Mesothelial cell of epicardium (in vitro differentiated cells): ENCODE measurements at regions not wholly inside any gene's neighbourhood (a gene's known extent, or its start where the extent isn't known, plus 50 kb on each side); places are given as distances from the start of the nearest gene placed in this dataset.

ENCODE experiments used
- DNase-seq, 2 experiments: peaks; one replicate each; pipeline ENCODE4 v3.0.0; 2021; ENCODE audit warnings: low spot score in 2 of 2; ENCODE audit not compliant: unreplicated experiment in 2 of 2
- H3K27ac Mint-ChIP-seq: 2 replicates; pipeline ENCODE4 v1.8.0; 2021; ENCODE audit warnings: mixed read lengths
- H3K27me3 Mint-ChIP-seq: 2 replicates; pipeline ENCODE4 v1.8.0; 2021; ENCODE audit warnings: low read depth, mixed read lengths
- H3K36me3 Mint-ChIP-seq: 2 replicates; pipeline ENCODE4 v1.8.0; 2021; ENCODE audit warnings: mixed read lengths
- H3K4me1 Mint-ChIP-seq: 2 replicates; pipeline ENCODE4 v1.8.0; 2021; ENCODE audit warnings: mixed read lengths
- H3K4me3 Mint-ChIP-seq: 2 replicates; pipeline ENCODE4 v1.8.0; 2021; ENCODE audit warnings: mild to moderate bottlenecking, moderate library complexity, mixed read lengths
- H3K9me3 Mint-ChIP-seq: 2 replicates; pipeline ENCODE4 v1.8.0; 2021; ENCODE audit warnings: mixed read lengths
- TF ChIP-seq, protein P1 (sequence below): fragments of 200-600 bp; sonication (generic); IDR thresholded peaks from one replicate; pipeline ENCODE4 v1.5.0; 2021; ENCODE audit warnings: antibody characterized with exemption; ENCODE audit not compliant: unreplicated experiment

- Mint-ChIP-seq H3K27me3 (no peaks in the 10 kb centered on the region), H3K4me1 (no peaks in the 10 kb centered on the region), H3K36me3 (no peaks in the 10 kb centered on the region), H3K27ac (no peak overlapping the region), H3K4me3 (no peak overlapping the region), H3K9me3 (peaks cover 20% of the 10 kb centered on the region)
- TF ChIP-seq, protein P1, sequence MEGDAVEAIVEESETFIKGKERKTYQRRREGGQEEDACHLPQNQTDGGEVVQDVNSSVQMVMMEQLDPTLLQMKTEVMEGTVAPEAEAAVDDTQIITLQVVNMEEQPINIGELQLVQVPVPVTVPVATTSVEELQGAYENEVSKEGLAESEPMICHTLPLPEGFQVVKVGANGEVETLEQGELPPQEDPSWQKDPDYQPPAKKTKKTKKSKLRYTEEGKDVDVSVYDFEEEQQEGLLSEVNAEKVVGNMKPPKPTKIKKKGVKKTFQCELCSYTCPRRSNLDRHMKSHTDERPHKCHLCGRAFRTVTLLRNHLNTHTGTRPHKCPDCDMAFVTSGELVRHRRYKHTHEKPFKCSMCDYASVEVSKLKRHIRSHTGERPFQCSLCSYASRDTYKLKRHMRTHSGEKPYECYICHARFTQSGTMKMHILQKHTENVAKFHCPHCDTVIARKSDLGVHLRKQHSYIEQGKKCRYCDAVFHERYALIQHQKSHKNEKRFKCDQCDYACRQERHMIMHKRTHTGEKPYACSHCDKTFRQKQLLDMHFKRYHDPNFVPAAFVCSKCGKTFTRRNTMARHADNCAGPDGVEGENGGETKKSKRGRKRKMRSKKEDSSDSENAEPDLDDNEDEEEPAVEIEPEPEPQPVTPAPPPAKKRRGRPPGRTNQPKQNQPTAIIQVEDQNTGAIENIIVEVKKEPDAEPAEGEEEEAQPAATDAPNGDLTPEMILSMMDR, result no peak
- no peak for DNase-seq
These were observed 1813.1 kb upstream of the RAG2 start for GRCh38 chr11:38411149-38411548.

GRCh38 chr11:38402063-38402462 lies 1804.0 kb upstream of the RAG2 start:
- Mint-ChIP-seq H3K27me3 (no peaks in the 10 kb centered on the region), H3K9me3 (peaks cover 34% of the 10 kb centered on the region), H3K4me3 (no peak overlapping the region), H3K4me1 (no peaks in the 10 kb centered on the region), H3K27ac (no peak overlapping the region), H3K36me3 (no peaks in the 10 kb centered on the region)
- TF ChIP-seq, protein P1, result no peak
- no peak for DNase-seq

DNA sequence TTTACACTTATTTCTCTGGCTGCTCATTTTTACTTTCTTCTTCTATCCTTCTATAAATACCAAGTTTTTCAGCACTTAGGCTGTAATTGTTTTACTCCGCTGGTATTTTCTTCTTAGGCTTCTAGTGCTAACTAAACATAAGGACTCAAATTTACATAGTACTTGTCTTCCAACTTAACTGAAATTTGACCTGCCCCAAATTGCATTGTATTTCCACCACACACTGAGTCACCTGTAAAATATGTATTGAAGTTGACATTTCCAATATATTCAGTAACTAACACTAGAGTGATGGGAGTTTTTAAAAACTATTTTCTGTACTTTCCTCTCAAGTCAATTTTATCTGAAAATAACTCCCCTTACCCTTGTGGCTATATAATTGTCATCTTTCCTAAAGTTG lies 1794.1 kb upstream of the RAG2 start:
- DNase-seq, result no peak
- peaks cover 8% of the 10 kb centered on the region for H3K9me3 Mint-ChIP-seq
- TF ChIP-seq, protein P1, result no peak
- no peaks in the 10 kb centered on the region for H3K27me3 Mint-ChIP-seq
- no peak overlapping the region for H3K27ac Mint-ChIP-seq
- H3K4me3 Mint-ChIP-seq, result no peak overlapping the region
- H3K36me3 Mint-ChIP-seq, result no peaks in the 10 kb centered on the region
- H3K4me1 Mint-ChIP-seq, result no peaks in the 10 kb centered on the region

GRCh38 chr11:38384568-38384967 lies 1786.5 kb upstream of the RAG2 start:
- Mint-ChIP-seq H3K36me3 (no peaks in the 10 kb centered on the region), H3K27ac (no peak overlapping the region), H3K9me3 (peaks cover 5% of the 10 kb centered on the region), H3K4me3 (no peak overlapping the region), H3K27me3 (no peaks in the 10 kb centered on the region), H3K4me1 (no peaks in the 10 kb centered on the region)
- TF ChIP-seq, protein P1, result no peak
- DNase-seq, result no peak

- Mint-ChIP-seq H3K27ac (no peak overlapping the region), H3K9me3 (peaks cover 7% of the 10 kb centered on the region), H3K4me1 (no peaks in the 10 kb centered on the region), H3K27me3 (no peaks in the 10 kb centered on the region), H3K4me3 (no peak overlapping the region), H3K36me3 (no peaks in the 10 kb centered on the region)
- DNase-seq, result no peak
- TF ChIP-seq, protein P1, result no peak
These were observed 1767.2 kb upstream of the RAG2 start for GRCh38 chr11:38365274-38365673.

- Mint-ChIP-seq H3K36me3 (peaks cover 10% of the 10 kb centered on the region), H3K4me3 (no peak overlapping the region), H3K9me3 (peaks cover 36% of the 10 kb centered on the region), H3K4me1 (no peaks in the 10 kb centered on the region), H3K27me3 (no peaks in the 10 kb centered on the region), H3K27ac (no peak overlapping the region)
- TF ChIP-seq, protein P1, result no peak
- no peak for DNase-seq
These were observed 1758.2 kb upstream of the RAG2 start for GRCh38 chr11:38356255-38356654.
